Gastrocnemius medialis (tissue), 4 donors: ENCODE measurements at regions not wholly inside any gene's neighbourhood (a gene's known extent, or its start where the extent isn't known, plus 50 kb on each side); places are given as distances from the start of the nearest gene placed in this dataset.

ENCODE experiments used
- ATAC-seq, 2 donors: fragments of 150-250 bp; one replicate each; pipeline ENCODE4 v1.9.1; 2016
- DNase-seq, 2 donors: peaks; one replicate each; pipeline ENCODE4 v3.0.0-alpha.2; 2019
- H3K27ac ChIP-seq, 4 donors: fragments of 200-600 bp; sonication (generic); 1 replicate in 1 of 4; 2 replicates in 3 of 4; pipeline ENCODE4 v1.5.1; 2016 to 2018; ENCODE audit warnings: mild to moderate bottlenecking in 2 of 4, moderate library complexity in 1 of 4
- H3K27me3 ChIP-seq, 3 donors: fragments of 200-600 bp; sonication (generic) in 2 of 3; 1 replicate in 1 of 3; 2 replicates in 2 of 3; pipeline versions ENCODE4 v1.5.1 to v1.6.0; 2016 to 2019; ENCODE audit warnings: mild to moderate bottlenecking in 1 of 3, moderate library complexity in 1 of 3
- H3K36me3 ChIP-seq, 2 donors: fragments of 200-600 bp; sonication (generic) in 1 of 2; one replicate each; pipeline ENCODE4 v1.5.1; 2017 to 2018
- H3K4me1 ChIP-seq, 2 donors: fragments of 200-600 bp; sonication (generic) in 1 of 2; one replicate each; pipeline ENCODE4 v1.5.1; 2016 to 2017; ENCODE audit warnings: mild to moderate bottlenecking in 2 of 2
- H3K4me3 ChIP-seq, 4 donors: fragments of 200-600 bp; sonication (generic) in 3 of 4; 1 replicate in 1 of 4; 2 replicates in 3 of 4; pipeline ENCODE4 v1.5.1; 2016 to 2019; ENCODE audit warnings: mild to moderate bottlenecking in 2 of 4
- H3K9me3 ChIP-seq, 3 donors: fragments of 200-600 bp; sonication (generic) in 2 of 3; 1 replicate in 1 of 3; 2 replicates in 2 of 3; pipeline ENCODE4 v1.5.1; 2016 to 2019
- POLR2A ChIP-seq, 2 donors: fragments of 450-650 bp; IDR thresholded peaks; one replicate each; pipeline ENCODE4 v1.6.1; 2017; ENCODE audit warnings: antibody characterized with exemption in 2 of 2, mild to moderate bottlenecking in 2 of 2, moderate library complexity in 2 of 2
- in situ Hi-C, 4 donors: fragments of 200-750 bp; cut with MboI; loops; one replicate each; pipeline versions ENCODE4 v1.15.0 to v1.8.0; 2017; ENCODE audit warnings: low sequenced_read_pairs in 4 of 4
- intact Hi-C: fragments of 100-400 bp; cut with DNase I; formaldehyde crosslinking; loops from one replicate; pipeline ENCODE4 v1.15.1; 2023; ENCODE audit warnings: low total_unique reads
- TF ChIP-seq, protein P1 (sequence below), 5 experiments: fragments of 450-650 bp in 3 of 5; fragments of 200-600 bp in 2 of 5; sonication (generic) in 2 of 5; IDR thresholded peaks in 4 of 5; conservative IDR thresholded peaks in 1 of 5; 1 replicate in 4 of 5; 2 replicates in 1 of 5; pipeline ENCODE4 v1.5.1; 2016 to 2019; ENCODE audit warnings: antibody characterized with exemption in 5 of 5, mild to moderate bottlenecking in 3 of 5, moderate library complexity in 3 of 5

GRCh38 chr17:34059423-34060220 is 195.5 kb upstream of the CCL2 start:
- no peaks in the 10 kb centered on the region for H3K9me3 ChIP-seq

GRCh38 chr17:34066528-34066927 is 188.6 kb upstream of the CCL2 start:
- no peak for DNase-seq
- Histone ChIP-seq H3K4me1 (no peaks in the 10 kb centered on the region), H3K4me3 (no peak overlapping the region), H3K27ac (no peak overlapping the region), H3K9me3 (no peaks in the 10 kb centered on the region), H3K27me3 (no peaks in the 10 kb centered on the region), H3K36me3 (no peaks in the 10 kb centered on the region)
- no peak for TF ChIP-seq POLR2A (IDR thresholded peaks at IDR 0.05)
- TF ChIP-seq, protein P1, sequence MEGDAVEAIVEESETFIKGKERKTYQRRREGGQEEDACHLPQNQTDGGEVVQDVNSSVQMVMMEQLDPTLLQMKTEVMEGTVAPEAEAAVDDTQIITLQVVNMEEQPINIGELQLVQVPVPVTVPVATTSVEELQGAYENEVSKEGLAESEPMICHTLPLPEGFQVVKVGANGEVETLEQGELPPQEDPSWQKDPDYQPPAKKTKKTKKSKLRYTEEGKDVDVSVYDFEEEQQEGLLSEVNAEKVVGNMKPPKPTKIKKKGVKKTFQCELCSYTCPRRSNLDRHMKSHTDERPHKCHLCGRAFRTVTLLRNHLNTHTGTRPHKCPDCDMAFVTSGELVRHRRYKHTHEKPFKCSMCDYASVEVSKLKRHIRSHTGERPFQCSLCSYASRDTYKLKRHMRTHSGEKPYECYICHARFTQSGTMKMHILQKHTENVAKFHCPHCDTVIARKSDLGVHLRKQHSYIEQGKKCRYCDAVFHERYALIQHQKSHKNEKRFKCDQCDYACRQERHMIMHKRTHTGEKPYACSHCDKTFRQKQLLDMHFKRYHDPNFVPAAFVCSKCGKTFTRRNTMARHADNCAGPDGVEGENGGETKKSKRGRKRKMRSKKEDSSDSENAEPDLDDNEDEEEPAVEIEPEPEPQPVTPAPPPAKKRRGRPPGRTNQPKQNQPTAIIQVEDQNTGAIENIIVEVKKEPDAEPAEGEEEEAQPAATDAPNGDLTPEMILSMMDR (IDR thresholded peaks at IDR 0.05 in 4 of 5, conservative IDR thresholded peaks at IDR 0.05 in 1 of 5): no peak
- intact Hi-C loops: no loop called here
- in situ Hi-C loops: no loop called here
- no peak for ATAC-seq

More at GRCh38 chr17:34059423-34060220, 195.5 kb upstream of the CCL2 start:
- intact Hi-C loops: no loop called here
- Histone ChIP-seq H3K27ac (no peak overlapping the region), H3K36me3 (no peaks in the 10 kb centered on the region), H3K4me3 (no peak overlapping the region), H3K27me3 (peaks cover 0 to 5% (median 0%) of the 10 kb centered on the region in 3 donors), H3K4me1 (no peaks in the 10 kb centered on the region)
- in situ Hi-C loops: no loop called here
- DNase-seq (no peak), ATAC-seq (no peak)
- TF ChIP-seq, protein P1 (IDR thresholded peaks at IDR 0.05 in 4 of 5, conservative IDR thresholded peaks at IDR 0.05 in 1 of 5): no peak
- TF ChIP-seq POLR2A (IDR thresholded peaks at IDR 0.05): no peak

GRCh38 chr17:34067011-34067410 is 188.1 kb upstream of the CCL2 start:
- DNase-seq: no peak
- no peak for ATAC-seq

DNA sequence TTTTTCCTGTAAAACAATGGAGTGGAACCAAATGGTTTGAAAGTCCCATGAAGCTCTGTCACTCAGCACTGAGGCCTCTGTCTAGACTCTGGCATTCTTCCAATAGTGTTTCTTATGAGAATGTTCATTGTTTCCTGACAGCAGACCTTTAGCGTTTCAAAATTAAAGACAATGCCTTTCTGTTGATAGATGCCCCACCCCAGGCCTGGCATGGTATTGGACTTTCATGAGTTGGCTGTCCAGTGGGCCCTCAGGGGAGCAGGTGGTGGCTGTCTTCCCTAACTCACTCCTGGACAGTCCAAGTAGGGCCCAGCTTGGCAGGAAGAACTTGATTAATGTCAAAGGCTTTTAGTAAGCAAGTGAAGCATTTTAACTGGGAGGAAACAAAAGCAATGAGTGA is 186.5 kb upstream of the CCL2 start:
- no peak overlapping the region for H3K4me3 ChIP-seq
- H3K9me3 ChIP-seq: no peaks in the 10 kb centered on the region
- TF ChIP-seq, protein P1 (IDR thresholded peaks at IDR 0.05 in 4 of 5, conservative IDR thresholded peaks at IDR 0.05 in 1 of 5): no peak
- no peak overlapping the region for H3K27ac ChIP-seq
- no peaks in the 10 kb centered on the region for H3K4me1 ChIP-seq
- ATAC-seq (no peak), DNase-seq (no peak)
- in situ Hi-C loops (no loop called here), intact Hi-C loops (no loop called here)
- no peaks in the 10 kb centered on the region for H3K27me3 ChIP-seq
- no peaks in the 10 kb centered on the region for H3K36me3 ChIP-seq

More at GRCh38 chr17:34067011-34067410, 188.1 kb upstream of the CCL2 start:
- intact Hi-C loops (no loop called here), in situ Hi-C loops (no loop called here)
- Histone ChIP-seq H3K9me3 (no peaks in the 10 kb centered on the region), H3K27me3 (no peaks in the 10 kb centered on the region), H3K4me1 (no peaks in the 10 kb centered on the region), H3K27ac (no peak overlapping the region), H3K4me3 (no peak overlapping the region), H3K36me3 (no peaks in the 10 kb centered on the region)
- TF ChIP-seq, protein P1 (IDR thresholded peaks at IDR 0.05 in 4 of 5, conservative IDR thresholded peaks at IDR 0.05 in 1 of 5): no peak
- no peak for TF ChIP-seq POLR2A (IDR thresholded peaks at IDR 0.05)
